HG03064 (cell line): ENCODE measurements at regions not wholly inside any gene's neighbourhood (a gene's known extent, or its start where the extent isn't known, plus 50 kb on each side); places are given as distances from the start of the nearest gene placed in this dataset.
"Not testable (repeated sequence)": the region's sequence is repeated elsewhere in the genome, so short reads cannot be mapped to it uniquely, and the experiment has no call there.

Source experiments
- ATAC-seq: cut with Tn5 transposase; IDR thresholded peaks from one replicate; pipeline ENCODE4 v1.9.1; 2021; ENCODE audit warnings: low read depth; ENCODE audit not compliant: unreplicated experiment

GRCh38 chr2:222013889-222014288, 284.9 kb downstream of the PAX3 start:
- ATAC-seq: no peak

- ATAC-seq: no peak
Observed at GRCh38 chr2:222000326-222000725, 298.5 kb downstream of the PAX3 start.

- no peak for ATAC-seq
Observed at GRCh38 chr2:221999717-222000116, 299.1 kb downstream of the PAX3 start.

- ATAC-seq: no peak
Observed at GRCh38 chr2:221999166-221999565, 299.6 kb downstream of the PAX3 start.

- no peak for ATAC-seq
Observed at GRCh38 chr2:221997683-221998082, 301.1 kb downstream of the PAX3 start.

GRCh38 chr2:221997100-221997499, 301.7 kb downstream of the PAX3 start:
- no peak for ATAC-seq

- no peak for ATAC-seq
Observed at GRCh38 chr2:221994926-221995325, 303.9 kb downstream of the PAX3 start.

GRCh38 chr2:221984376-221984775, 314.4 kb downstream of the PAX3 start:
- not testable (repeated sequence) for ATAC-seq

- ATAC-seq: no peak
Observed at GRCh38 chr2:221981912-221982470, 316.8 kb downstream of the PAX3 start.

GRCh38 chr2:221975151-221975550, 323.6 kb downstream of the PAX3 start:
- ATAC-seq: no peak

- ATAC-seq: no peak
Observed at GRCh38 chr2:221973902-221974301, 324.9 kb downstream of the PAX3 start.

- no peak for ATAC-seq
Observed at GRCh38 chr2:221973502-221973901, 325.3 kb downstream of the PAX3 start.

- no peak for ATAC-seq
Observed at GRCh38 chr2:221972813-221973478, 325.9 kb downstream of the PAX3 start.

GRCh38 chr2:221970389-221970788, 328.4 kb downstream of the PAX3 start:
- no peak for ATAC-seq

- ATAC-seq: no peak
Observed at GRCh38 chr2:221969830-221970144, 329.0 kb downstream of the PAX3 start.

- peak; percentile 71 for ATAC-seq
Observed at GRCh38 chr2:221969087-221969829, 329.5 kb downstream of the PAX3 start.

- ATAC-seq: no peak
Observed at GRCh38 chr2:221962186-221962585, 336.6 kb downstream of the PAX3 start.

GRCh38 chr2:221961561-221961960, 337.2 kb downstream of the PAX3 start:
- no peak for ATAC-seq

GRCh38 chr2:221958224-221958623, 340.6 kb downstream of the PAX3 start:
- ATAC-seq: no peak

- ATAC-seq: no peak
Observed at GRCh38 chr2:221948076-221948475, 350.7 kb downstream of the PAX3 start.

GRCh38 chr2:221944452-221944851, 354.3 kb downstream of the PAX3 start:
- ATAC-seq: not testable (repeated sequence)
